ENCODE measurements at regions not wholly inside any gene's neighbourhood (a gene's known extent, or its start where the extent isn't known, plus 50 kb on each side); places are given as distances from the start of the nearest gene placed in this dataset.
A peak's percentile ranks its signal among the peaks of the same experiment; 100 is the strongest.

- H3K9ac ChIP-seq (ENCODE audit: insufficient read depth, low read length) = no peak overlapping the region
- no peak for TF ChIP-seq EZH2 (IDR thresholded peaks at IDR 0.05; ENCODE audit: low read length, missing control alignments)
- peak; percentile 46 to 47 for TF ChIP-seq CTCF (conservative IDR thresholded peaks at IDR 0.05 in 1 of 2, IDR thresholded peaks at IDR 0.05 in 1 of 2; ENCODE audit: low read depth in 1 of 2, low read length in 2 of 2)
- H3K4me1 ChIP-seq (ENCODE audit: control insufficient read depth, extremely low read depth, insufficient read depth, low read length) = peaks cover 3% of the 10 kb centered on the region
- no peaks in the 10 kb centered on the region for H3K36me3 ChIP-seq (ENCODE audit: control insufficient read depth, insufficient read depth, low read length)
- no peak overlapping the region for H3K27ac ChIP-seq (ENCODE audit: insufficient read depth, low read length)
- peak; percentile 42 to 51 for DNase-seq (ENCODE audit: low read depth in 2 of 2)
- H3K4me2 ChIP-seq (ENCODE audit: extremely low read depth, insufficient read depth, low read length) = peak overlapping the region; percentile 35
- H3K79me2 ChIP-seq (ENCODE audit: control insufficient read depth, insufficient read depth, low read length) = no peaks in the 10 kb centered on the region
- H3K27me3 ChIP-seq (ENCODE audit: control insufficient read depth, insufficient read depth, low read length) = peaks cover 23% of the 10 kb centered on the region
- no peaks in the 10 kb centered on the region for H3K9me3 ChIP-seq (ENCODE audit: control insufficient read depth, insufficient read depth, low read depth, low read length)
- no peaks in the 10 kb centered on the region for H4K20me1 ChIP-seq (ENCODE audit: control insufficient read depth, extremely low read depth, insufficient read depth, low read length)
- H3K4me3 ChIP-seq (replicated peaks in 1 of 4; ENCODE audit: control extremely low read depth in 1 of 4, insufficient read depth in 1 of 4, low read depth in 3 of 4, low read length in 4 of 4) = peak overlapping the region in 1 of 4 experiments; percentile 2
- H2AFZ ChIP-seq (ENCODE audit: low read length) = no peak overlapping the region
Observed at GRCh38 chr2:238771218-238771617, 76.7 kb upstream of the TWIST2 start.

DNA sequence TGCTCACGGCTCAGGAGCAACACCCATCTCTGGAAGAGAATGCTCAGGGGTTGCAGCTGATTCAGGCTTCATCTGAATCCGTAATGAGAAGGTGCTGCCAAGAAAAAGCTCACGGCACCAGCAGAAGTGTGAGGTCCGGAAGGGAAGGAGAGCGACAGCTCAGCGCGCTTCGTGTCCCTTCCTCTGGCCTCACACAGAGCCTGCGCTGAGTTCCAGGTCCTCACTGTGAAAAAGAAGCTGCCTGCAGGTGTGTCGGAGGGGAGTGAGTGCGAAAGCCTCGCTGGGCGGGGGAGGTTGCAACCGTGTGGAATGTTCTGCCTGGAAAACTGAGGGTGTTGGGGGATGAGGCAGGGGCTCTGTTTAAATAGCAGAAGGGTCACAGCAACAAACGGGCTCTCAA lies 76.2 kb upstream of the TWIST2 start:
- H3K27ac ChIP-seq (ENCODE audit: insufficient read depth, low read length) = no peak overlapping the region
- no peaks in the 10 kb centered on the region for H3K9me3 ChIP-seq (ENCODE audit: control insufficient read depth, insufficient read depth, low read depth, low read length)
- H4K20me1 ChIP-seq (ENCODE audit: control insufficient read depth, extremely low read depth, insufficient read depth, low read length) = no peaks in the 10 kb centered on the region
- H3K9ac ChIP-seq (ENCODE audit: insufficient read depth, low read length) = no peak overlapping the region
- DNase-seq (ENCODE audit: low read depth in 2 of 2) = no peak
- H3K4me3 ChIP-seq (replicated peaks in 1 of 4; ENCODE audit: control extremely low read depth in 1 of 4, insufficient read depth in 1 of 4, low read depth in 3 of 4, low read length in 4 of 4) = peak overlapping the region in 1 of 4 experiments; percentile 2
- H2AFZ ChIP-seq (ENCODE audit: low read length) = no peak overlapping the region
- TF ChIP-seq CTCF (conservative IDR thresholded peaks at IDR 0.05 in 1 of 2, IDR thresholded peaks at IDR 0.05 in 1 of 2; ENCODE audit: low read depth in 1 of 2, low read length in 2 of 2) (no peak), EZH2 (IDR thresholded peaks at IDR 0.05; ENCODE audit: low read length, missing control alignments) (no peak)
- H3K27me3 ChIP-seq (ENCODE audit: control insufficient read depth, insufficient read depth, low read length) = peaks cover 23% of the 10 kb centered on the region
- peaks cover 3% of the 10 kb centered on the region for H3K4me1 ChIP-seq (ENCODE audit: control insufficient read depth, extremely low read depth, insufficient read depth, low read length)
- no peaks in the 10 kb centered on the region for H3K36me3 ChIP-seq (ENCODE audit: control insufficient read depth, insufficient read depth, low read length)
- H3K79me2 ChIP-seq (ENCODE audit: control insufficient read depth, insufficient read depth, low read length) = no peaks in the 10 kb centered on the region
- H3K4me2 ChIP-seq (ENCODE audit: extremely low read depth, insufficient read depth, low read length) = peak overlapping the region; percentile 35

GRCh38 chr2:238772635-238773297 lies 75.1 kb upstream of the TWIST2 start:
- H3K4me1 ChIP-seq (ENCODE audit: control insufficient read depth, extremely low read depth, insufficient read depth, low read length) = peaks cover 3% of the 10 kb centered on the region
- H3K9me3 ChIP-seq (ENCODE audit: control insufficient read depth, insufficient read depth, low read depth, low read length) = no peaks in the 10 kb centered on the region
- H3K27me3 ChIP-seq (ENCODE audit: control insufficient read depth, insufficient read depth, low read length) = peaks cover 23% of the 10 kb centered on the region
- H3K9ac ChIP-seq (ENCODE audit: insufficient read depth, low read length) = no peak overlapping the region
- no peaks in the 10 kb centered on the region for H3K36me3 ChIP-seq (ENCODE audit: control insufficient read depth, insufficient read depth, low read length)
- DNase-seq (ENCODE audit: low read depth in 2 of 2) = no peak
- H3K4me2 ChIP-seq (ENCODE audit: extremely low read depth, insufficient read depth, low read length) = no peak overlapping the region
- no peak overlapping the region for H3K4me3 ChIP-seq (replicated peaks in 1 of 4; ENCODE audit: control extremely low read depth in 1 of 4, insufficient read depth in 1 of 4, low read depth in 3 of 4, low read length in 4 of 4)
- H4K20me1 ChIP-seq (ENCODE audit: control insufficient read depth, extremely low read depth, insufficient read depth, low read length) = no peaks in the 10 kb centered on the region
- H3K79me2 ChIP-seq (ENCODE audit: control insufficient read depth, insufficient read depth, low read length) = no peaks in the 10 kb centered on the region
- no peak overlapping the region for H3K27ac ChIP-seq (ENCODE audit: insufficient read depth, low read length)
- TF ChIP-seq EZH2 (IDR thresholded peaks at IDR 0.05; ENCODE audit: low read length, missing control alignments) = no peak
- no peak for TF ChIP-seq CTCF (conservative IDR thresholded peaks at IDR 0.05 in 1 of 2, IDR thresholded peaks at IDR 0.05 in 1 of 2; ENCODE audit: low read depth in 1 of 2, low read length in 2 of 2)
- H2AFZ ChIP-seq (ENCODE audit: low read length) = no peak overlapping the region

Measured in fibroblast of lung (primary cell).